ENCODE measurements at regions not wholly inside any gene's neighbourhood (a gene's known extent, or its start where the extent isn't known, plus 50 kb on each side); places are given as distances from the start of the nearest gene placed in this dataset.

DNA sequence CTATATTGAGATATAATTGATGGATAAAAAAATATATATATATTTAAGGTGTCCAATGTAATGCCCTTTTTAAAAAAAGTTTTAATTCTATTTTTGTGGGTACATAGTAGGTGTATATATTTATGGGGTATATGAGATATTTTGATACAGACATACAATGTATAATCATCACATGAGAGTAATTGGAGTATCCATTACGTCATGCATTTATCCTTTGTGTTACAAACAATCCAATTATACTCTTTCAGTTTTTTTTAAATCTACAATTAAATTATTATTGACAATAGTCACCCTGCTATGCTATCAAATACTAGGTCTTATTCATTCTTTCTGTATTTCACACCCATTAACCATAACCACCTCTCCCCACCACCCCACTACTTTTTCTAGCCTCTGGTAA, 66.3 kb upstream of the DIPK2B start:
- TF ChIP-seq, protein P1, sequence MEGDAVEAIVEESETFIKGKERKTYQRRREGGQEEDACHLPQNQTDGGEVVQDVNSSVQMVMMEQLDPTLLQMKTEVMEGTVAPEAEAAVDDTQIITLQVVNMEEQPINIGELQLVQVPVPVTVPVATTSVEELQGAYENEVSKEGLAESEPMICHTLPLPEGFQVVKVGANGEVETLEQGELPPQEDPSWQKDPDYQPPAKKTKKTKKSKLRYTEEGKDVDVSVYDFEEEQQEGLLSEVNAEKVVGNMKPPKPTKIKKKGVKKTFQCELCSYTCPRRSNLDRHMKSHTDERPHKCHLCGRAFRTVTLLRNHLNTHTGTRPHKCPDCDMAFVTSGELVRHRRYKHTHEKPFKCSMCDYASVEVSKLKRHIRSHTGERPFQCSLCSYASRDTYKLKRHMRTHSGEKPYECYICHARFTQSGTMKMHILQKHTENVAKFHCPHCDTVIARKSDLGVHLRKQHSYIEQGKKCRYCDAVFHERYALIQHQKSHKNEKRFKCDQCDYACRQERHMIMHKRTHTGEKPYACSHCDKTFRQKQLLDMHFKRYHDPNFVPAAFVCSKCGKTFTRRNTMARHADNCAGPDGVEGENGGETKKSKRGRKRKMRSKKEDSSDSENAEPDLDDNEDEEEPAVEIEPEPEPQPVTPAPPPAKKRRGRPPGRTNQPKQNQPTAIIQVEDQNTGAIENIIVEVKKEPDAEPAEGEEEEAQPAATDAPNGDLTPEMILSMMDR (IDR thresholded peaks at IDR 0.05; ENCODE audit: borderline replicate concordance, control extremely low read depth, extremely low read depth, insufficient read depth, missing control alignments), result no peak
- DNase-seq (ENCODE audit: low spot score), result no peak
- in situ Hi-C loops (cut with MboI; ENCODE audit: low sequenced_read_pairs, unreplicated experiment), result no loop called here

DNA sequence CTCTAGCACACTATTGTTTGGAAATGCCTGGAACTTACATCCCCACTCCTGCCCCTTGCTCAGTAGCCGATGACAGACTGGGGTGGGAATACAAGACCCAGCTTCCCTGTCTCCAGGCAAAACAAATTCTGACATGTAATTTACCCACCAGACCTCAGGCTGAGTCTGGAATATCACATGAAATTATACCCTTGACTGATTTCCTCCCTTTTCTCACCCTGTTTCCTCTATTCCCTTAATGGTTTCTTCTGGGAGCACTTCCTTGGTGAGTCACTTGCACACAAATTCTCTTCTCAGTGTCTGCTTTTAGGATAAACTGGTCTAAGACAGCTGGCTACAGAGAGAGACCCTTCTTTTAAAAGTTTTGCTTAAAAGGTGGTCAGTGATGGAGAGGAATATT, 65.8 kb upstream of the DIPK2B start:
- no peak for DNase-seq (ENCODE audit: low spot score)
- TF ChIP-seq, protein P1 (IDR thresholded peaks at IDR 0.05; ENCODE audit: borderline replicate concordance, control extremely low read depth, extremely low read depth, insufficient read depth, missing control alignments), result no peak
- in situ Hi-C loops (cut with MboI; ENCODE audit: low sequenced_read_pairs, unreplicated experiment), result no loop called here

- DNase-seq (ENCODE audit: low spot score), result no peak
- in situ Hi-C loops (cut with MboI; ENCODE audit: low sequenced_read_pairs, unreplicated experiment), result no loop called here
- TF ChIP-seq, protein P1 (IDR thresholded peaks at IDR 0.05; ENCODE audit: borderline replicate concordance, control extremely low read depth, extremely low read depth, insufficient read depth, missing control alignments), result no peak
Measured at GRCh38 chrX:45264865-45265264, 64.2 kb upstream of the DIPK2B start.

- TF ChIP-seq, protein P1 (IDR thresholded peaks at IDR 0.05; ENCODE audit: borderline replicate concordance, control extremely low read depth, extremely low read depth, insufficient read depth, missing control alignments), result no peak
- no peak for DNase-seq (ENCODE audit: low spot score)
- in situ Hi-C loops (cut with MboI; ENCODE audit: low sequenced_read_pairs, unreplicated experiment), result no loop called here
Measured at GRCh38 chrX:45261471-45261870, 60.8 kb upstream of the DIPK2B start.

GRCh38 chrX:45261005-45261404, 60.3 kb upstream of the DIPK2B start:
- DNase-seq (ENCODE audit: low spot score), result no peak
- TF ChIP-seq, protein P1 (IDR thresholded peaks at IDR 0.05; ENCODE audit: borderline replicate concordance, control extremely low read depth, extremely low read depth, insufficient read depth, missing control alignments), result no peak
- in situ Hi-C loops (cut with MboI; ENCODE audit: low sequenced_read_pairs, unreplicated experiment), result no loop called here

DNA sequence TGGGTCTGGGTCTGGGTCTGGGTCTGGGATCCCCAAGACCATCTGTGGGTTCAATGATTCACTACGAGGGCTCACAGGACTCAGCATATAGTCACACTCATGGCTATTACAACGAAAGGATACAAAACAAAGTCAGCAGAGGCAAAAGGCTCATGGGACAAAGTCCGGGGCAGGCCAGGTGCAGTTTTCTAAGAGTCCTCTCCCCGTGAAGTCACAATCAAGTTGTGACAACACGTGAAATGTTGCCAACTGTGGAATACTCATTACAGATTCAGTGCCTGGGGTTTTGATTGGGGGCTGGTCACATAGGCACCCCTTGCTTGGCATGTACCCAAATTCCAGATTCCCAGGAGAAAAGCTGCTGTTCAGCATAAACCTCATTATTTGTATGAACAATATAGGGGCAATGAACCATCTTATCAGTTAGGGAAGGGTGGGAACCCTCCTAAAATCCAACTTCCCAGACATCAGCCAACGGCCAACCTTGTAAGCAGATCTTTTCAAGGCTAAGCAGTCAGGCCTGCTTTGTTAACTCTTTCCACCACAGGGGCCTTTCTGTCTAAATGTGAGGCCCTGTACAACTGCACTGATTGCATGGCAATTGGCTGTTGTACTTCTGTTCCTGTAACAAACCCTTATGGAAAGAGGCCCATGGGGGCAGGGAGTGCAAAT, 58.2 kb upstream of the DIPK2B start:
- TF ChIP-seq, protein P1 (IDR thresholded peaks at IDR 0.05; ENCODE audit: borderline replicate concordance, control extremely low read depth, extremely low read depth, insufficient read depth, missing control alignments), result no peak
- DNase-seq (ENCODE audit: low spot score), result no peak
- in situ Hi-C loops (cut with MboI; ENCODE audit: low sequenced_read_pairs, unreplicated experiment), result no loop called here
